Left lobe of liver (tissue), 2 donors: ENCODE measurements at regions not wholly inside any gene's neighbourhood (a gene's known extent, or its start where the extent isn't known, plus 50 kb on each side); places are given as distances from the start of the nearest gene placed in this dataset.
A peak's percentile ranks its signal among the peaks of the same experiment; 100 is the strongest.

Experiments
- ATAC-seq: fragments of 200-7000 bp; cut with Tn5 transposase; one replicate; pipeline ENCODE4 v1.9.1; 2020; ENCODE audit warnings: mild to moderate bottlenecking, moderate library complexity
- DNase-seq: peaks from one replicate; pipeline ENCODE4 v3.0.0-alpha.2; 2020; ENCODE audit warnings: low spot score
- donor health status: DM: no; HTN: no; CAD: no; lungs with moderate emphysema.
- donor health status: DM: no; HTN: yes; CAD: no.

DNA sequence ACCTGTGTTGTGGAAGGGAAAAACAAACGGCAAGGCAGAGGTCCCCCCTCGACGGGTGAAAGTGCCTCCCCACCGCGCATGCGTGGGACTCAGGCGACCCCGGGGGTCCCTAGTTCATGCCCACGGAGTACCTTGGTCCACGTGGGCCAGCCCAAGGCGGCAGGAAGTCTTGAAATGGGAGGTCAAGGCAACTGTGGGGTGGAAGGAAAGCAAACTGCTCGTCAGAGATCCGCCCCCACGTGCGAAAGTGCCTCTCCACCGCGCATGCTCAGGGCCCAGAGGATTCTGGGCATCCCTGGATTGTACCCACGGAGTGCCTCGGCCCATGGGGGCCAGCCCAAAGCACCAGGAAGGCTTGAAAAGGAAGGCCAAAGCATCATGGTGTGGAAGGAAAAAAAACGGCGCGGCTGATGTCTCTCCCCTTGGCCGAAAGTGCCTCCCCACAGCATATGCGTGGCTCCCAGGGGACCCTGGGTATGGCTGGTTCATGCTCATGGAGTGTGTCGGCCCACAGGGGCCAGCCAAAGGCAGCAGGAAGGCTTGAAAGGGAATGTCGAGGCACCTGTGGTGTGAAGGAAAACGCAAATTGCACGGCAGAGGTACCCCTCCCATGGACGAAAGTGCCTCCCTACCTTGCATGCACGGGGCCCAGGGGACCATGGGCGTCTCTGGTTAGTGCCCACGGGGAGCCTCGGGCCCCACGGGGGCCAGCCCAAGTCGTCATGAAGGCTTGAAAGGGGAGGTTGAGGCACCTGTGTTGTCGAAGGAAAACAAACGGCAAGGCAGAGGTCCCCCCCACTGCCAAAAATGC is 369.7 kb downstream of the ALG10 start:
- no peak for ATAC-seq
- peak; percentile 28 for DNase-seq

DNA sequence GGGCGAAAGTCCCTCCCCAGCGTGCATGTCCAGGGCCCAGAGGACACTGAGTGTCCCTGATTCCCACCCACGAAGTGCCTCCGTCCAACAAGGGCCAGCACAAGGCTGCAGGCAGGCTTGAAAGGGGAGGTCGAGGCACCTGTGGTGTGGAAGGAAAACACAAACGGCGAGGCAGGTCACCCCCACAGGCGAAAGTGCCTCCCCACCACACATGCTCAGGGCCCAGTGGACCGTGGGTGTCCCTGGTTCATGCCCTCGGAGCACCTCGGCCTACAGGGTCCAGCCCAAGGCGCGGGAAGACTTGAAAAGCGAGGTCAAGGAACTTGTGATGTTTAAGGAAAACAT is 370.4 kb downstream of the ALG10 start:
- DNase-seq (peak; percentile 14), ATAC-seq (no peak)

DNA sequence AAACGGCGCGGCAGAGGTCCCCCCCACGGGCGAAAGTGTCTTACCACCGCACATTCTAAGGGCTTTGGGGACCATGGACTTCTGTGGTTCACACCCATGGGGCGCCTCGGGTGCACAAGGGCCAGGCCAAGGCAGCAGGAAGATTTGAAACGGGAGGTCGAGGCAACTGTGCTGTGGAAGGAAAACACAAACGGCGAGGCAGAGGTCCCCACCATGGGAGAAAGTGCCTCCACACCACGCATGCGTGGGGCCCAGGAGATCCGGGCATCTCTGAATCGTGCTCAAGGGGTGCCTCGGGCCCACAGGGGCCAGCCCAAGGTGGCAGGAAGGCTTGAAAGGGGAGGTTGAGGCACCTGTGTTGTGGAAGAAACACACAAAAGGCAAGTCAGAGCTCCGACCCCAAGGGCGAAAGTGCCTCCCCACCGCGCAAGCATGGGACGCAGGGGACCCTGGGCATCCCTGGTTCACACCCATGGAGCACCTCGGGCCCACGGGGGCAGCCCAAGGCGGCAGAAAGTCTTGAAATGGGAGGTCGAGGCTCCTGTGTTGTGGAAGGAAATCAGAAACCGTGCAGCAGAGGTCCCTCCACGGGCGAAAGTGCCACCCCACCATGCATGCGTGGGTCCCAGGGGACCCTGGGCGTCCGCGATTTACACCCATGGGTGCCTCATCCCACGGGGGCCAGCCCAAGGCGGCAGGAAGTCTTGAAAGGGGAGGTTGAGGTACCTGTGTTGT is 371.0 kb downstream of the ALG10 start:
- DNase-seq: peak; percentile 29

DNA sequence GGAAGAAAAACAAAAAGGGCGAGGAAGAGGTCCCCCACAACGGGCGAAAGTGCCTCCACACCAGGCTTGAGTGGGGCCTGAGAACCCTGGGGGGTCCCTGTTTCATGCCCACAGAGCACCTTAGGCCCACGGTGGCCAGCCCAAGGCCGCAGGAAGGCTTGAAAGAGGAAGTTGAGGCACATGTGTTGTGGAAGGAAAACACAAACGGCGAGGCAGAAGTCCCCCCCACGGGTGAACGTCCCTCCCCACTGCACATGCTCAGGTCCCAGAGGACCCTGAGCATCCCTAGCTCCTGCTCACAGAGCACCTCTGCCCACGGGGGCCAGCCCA is 371.5 kb downstream of the ALG10 start:
- no peak for ATAC-seq
- no peak for DNase-seq

More for the DNA sequence above, 371.0 kb downstream of the ALG10 start:
- ATAC-seq: no peak

DNA sequence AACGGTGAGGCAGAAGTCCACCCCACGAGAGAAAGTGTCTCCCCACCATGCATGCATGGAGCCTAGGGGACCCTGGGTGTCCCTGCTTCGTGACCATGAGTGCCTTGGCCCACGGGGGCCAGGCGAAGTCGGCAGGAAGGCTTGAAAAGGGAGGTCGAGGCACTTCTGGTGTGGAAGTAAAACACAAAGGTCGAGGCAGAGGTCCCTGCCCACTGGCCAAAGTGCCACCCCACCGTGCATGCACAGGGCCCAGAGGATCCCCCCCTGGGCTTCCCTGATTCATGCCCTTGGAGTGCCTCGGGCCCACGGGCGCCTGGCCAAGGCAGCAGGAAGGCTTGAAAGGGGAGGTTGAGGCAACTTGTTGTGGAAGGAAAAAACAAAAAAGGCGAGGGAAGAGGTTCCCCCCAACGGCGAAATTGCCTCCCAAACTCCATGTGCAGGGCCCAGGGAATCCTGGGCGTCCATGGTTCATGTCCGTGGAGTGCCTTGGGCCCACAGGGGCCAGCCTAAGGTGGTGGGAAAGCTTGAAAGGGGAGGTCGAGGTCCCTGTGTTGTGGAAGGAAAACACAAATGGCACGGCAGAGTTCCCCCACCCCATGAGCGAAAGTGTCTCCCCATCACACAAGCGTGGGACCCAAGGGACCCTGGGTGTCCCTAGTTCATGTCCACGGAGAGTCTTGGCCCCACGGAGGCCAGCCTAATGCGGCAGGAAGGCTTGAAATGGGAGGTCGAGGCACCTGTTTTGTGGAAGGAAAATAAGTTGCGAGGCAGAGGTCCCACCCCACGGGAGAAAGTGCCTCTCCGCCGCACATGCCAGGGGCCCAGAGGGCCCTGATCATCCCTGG is 372.1 kb downstream of the ALG10 start:
- DNase-seq (peak; percentile 27), ATAC-seq (no peak)

DNA sequence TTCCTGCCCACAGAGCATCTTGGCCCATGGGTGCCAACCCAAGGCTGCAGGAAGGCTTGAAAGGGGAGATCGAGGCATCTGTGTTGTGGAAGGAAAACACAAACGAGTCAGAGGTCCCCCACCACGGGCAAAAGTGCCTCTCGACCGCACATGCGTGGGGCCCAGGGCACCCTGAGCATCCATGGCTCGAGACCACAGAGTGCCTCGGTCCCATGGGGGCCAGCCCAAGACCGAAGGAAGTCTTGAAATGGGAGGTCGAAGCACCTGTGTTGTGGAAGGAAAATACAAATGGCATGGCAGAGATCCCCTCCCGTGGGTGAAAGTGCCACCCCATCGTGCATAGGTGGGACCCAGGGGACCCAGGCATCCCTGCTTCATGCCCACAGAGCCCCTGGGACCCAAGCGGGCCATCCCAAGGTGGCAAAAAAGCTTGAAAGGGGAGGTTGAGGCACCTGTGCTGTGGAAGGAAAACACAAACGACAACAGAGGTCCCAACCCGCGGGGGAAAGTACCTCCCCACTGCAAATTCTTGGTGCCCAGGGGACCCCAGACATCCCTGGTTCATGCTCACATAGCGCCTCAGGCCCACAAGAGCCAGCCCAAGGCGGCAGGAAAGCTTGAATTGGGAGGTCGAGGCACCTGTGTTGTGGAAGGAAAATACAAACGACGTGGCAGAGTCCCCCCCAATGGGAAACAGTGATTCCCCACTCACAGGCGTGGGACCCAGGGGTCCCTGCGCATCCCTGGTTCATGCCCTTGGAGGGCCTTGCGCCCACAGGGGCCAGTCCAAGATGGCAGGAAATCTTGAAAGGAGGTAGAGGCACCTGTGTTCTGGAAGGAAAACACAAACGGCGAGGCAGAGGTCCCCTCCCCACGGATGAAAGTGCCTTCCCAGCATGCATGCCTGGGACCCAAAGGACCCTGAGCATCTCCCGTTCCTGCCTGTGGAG is 373.0 kb downstream of the ALG10 start:
- peak; percentile 36 for DNase-seq
- no peak for ATAC-seq

DNA sequence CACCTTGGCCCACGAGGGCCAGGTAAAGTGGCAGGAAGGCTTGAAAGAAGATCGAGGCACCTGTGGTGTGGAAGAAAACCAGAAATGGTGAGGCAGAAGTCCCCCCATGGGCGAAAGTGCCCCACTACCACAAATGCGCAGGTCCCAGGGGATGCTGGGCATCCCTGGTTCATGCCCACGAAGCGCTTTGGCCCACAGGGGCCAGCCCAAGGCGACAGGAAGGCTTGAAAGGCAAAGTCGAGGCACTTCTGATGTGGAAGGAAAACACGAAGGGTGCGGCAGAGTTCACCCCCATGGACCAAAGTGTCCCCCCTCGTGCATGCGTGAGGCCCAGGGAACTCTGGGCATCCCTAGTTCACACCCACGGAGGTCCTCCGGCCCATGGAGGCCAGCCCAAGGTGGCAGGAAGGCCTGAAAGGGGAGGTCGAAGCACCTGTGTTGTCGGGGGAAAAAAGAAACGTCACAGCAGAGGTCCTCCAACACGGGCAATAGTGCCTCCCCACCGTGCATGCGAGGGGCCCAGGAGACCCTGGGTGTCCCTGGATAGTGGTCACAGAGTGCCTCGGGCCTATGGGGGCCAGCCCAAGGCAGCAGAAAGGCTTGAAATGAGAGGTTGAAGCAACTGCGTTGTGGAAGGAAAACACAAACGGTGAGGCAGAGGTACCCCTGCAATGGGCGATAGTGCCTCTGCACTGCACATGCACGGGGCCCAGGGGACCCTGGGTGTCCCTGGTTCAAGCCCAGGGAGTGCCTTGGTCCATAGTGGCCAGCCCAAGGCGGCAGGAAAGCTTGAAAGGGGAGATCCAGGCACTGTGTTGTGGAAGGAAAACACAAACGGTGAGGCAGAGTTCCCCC is 373.9 kb downstream of the ALG10 start:
- ATAC-seq (no peak), DNase-seq (peak; percentile 26)

DNA sequence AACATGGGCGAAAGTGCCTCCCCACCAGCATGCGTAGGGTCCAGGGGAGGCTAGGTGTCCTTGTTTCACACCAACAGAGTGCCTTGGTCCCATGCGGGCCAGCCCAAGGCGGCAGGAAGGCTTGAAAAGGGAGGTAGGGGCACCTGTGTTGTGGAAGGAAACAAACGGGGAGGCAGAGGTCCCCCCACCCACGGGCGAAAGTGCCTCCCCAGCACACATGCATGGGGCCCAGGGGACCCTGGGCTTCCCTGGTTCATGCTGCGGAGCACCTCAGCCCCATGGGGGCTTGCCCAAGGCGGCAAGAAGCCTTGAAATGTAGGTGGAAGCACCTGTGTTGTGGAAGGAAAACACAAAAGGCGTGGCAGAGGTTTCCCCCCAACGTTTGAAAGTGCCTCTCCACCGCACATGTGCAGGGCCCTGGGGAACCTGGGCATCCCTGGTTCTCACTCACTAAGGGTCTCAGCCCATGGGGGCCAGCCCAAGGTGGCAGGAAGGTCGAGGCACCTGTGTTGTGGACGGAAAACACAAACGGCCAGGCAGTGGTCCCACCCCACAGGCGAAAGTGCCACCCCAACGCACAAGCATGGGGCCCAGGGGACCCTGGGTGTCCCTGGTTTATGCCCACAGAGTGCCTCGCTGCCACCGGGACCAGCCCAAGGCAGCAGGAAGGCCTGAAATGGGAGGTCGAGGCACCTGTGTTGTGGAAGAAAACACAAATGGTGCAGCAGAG is 374.7 kb downstream of the ALG10 start:
- no peak for ATAC-seq
- DNase-seq: peak; percentile 21

DNA sequence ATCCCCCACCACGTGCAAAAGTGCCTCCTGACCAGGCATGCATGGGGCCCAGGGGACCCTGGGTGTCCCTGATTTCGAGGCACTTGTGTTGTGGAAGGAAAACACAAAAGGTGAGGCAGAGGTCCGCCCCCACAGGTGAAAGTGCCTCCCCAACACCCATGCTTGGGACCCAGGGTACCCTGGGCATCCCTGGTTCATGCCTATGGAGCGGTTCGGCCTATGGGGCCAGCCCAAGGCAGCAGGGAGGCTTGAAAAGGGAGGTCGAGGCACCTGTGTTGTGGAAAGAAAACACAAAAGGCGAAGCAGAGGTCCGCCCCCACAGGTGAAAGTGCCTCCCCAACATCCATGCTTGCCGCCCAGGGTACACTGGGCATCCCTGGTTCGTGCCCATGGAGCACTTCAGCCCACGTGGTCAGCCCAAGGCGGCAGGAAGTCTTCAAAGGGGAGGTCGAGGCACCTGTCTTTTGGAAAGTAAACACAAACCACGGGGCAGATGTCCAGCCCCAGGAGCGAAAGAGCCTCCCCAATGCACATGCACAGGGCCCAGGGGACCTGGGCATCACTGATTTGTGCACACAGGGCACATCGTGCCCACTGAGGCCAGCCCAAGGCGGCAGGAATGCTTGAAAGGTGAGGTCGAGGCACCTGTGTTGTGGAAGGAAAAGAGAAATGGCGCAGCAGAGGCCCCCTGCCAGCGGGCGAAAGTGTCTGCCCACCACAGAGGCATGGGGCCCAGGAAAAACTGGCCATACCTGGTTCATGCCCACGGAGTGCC is 375.5 kb downstream of the ALG10 start:
- DNase-seq: peak; percentile 33
- ATAC-seq: no peak

DNA sequence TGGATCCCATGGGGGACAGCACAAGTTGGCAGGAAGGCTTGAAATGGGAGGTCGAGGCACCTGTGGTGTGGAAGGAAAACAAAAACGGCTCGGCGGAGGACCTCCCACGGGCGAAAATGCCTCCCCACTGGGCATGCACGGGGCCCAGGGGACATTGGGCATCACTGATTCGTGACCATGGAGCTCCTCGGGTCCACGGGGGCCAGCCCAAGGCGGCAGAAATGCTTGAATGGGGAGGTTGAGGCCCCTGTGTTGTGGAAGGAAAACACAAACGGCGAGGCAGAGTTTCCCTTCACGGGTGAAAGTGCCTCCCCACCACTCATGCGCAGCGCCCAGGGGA is 376.0 kb downstream of the ALG10 start:
- DNase-seq (no peak), ATAC-seq (no peak)

DNA sequence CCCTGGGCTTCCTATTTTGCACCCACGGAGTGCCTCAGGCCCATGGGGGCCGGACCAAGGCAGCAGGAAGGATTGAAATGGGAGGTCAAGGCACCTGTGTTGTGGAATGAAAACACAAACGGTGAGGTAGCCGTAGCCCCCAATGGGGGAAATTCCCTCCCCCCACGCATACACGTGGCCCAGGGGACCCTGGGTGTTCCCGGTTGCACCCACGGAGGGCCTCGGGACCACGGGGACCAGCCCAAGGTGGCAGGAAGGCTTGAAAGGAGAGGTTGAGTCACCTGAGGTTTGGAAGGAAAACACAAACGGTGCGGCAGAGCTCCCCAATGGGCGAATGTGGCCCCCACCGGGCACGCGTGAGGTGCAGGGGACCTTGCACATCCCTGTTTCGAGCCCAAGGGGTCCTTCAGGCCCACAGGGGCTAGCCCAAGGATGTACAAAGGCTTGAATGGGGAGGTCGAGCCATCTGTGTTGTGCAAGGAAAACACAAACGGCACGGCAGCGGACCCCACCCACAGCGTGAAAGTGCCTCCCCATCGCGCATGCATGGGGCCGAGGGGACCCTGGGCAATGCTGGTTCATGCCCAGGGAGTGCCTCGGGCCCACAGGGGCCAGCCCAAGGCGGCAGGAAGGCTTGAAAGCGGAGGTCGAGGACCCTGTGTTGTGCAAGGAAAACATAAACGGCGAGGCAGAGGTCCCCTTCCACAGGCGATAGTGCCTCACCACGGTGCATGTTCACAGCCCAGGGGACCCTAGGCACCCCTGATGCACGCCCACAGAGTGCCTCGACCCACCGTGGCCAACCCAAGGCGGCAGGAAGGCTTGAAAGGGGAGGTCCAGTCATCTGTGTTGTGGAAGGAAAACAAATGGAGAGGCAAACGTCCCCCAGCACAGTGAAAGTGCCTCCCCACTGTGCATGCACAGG is 376.7 kb downstream of the ALG10 start:
- peak; percentile 26 for DNase-seq
- no peak for ATAC-seq

DNA sequence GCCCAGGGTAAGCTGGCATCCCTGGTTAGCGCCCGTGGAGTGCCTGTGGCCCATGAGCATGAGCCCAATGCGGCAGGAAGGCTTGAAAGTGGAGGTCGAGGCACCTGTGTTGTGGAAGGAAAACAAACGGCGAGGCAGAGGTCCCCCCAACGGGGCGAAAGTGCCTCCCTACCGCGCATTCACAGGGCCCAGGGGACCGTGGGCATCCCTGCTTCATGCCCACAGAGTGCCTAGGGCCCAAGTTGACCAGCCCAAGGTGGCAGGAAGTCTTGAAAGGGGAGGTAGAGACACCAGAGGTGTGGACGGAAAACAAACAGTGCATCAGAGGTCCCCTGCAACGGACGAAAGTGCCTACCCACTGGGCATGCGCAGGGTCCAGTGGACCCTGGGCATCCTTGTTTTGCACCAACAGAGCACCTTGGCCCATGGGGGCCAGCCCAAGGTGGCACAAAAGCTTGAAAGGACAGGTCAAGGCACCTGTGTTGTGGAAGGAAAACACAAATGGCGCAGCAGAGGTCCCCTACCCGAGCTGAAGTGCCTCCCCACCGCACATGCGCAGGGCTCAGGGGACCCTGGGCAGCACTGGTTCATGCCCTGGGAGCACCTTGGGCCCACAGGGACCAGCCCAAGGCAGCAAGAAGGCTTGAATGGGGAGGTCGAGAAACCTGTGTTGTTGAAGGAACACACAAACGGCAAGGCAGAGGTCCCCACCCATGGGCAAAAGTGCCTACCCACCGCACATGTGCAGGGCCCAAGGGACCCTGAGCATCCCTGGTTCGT is 377.5 kb downstream of the ALG10 start:
- ATAC-seq (no peak), DNase-seq (peak; percentile 32)

DNA sequence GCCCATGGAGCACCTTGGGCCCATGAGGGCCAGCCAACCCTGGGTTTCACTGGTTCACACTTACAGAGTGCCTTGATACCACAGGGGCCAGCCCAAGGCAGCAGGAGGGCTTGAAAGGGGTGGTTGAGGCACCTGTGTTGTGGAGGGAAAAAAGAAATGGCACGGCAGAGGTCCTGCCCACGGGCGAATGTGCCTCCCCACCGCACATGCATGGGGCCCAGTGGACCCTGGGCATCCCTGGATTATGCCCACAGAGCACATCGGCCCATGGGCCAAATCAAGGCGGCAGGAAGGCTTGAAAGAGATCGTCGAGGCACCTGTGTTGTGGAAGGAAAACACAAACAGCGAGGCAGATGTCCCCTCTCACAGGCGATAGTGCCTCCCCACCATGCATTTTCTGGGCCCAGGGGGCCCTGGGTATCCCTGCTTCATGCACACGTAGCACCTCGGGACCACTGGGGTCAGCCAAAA is 378.1 kb downstream of the ALG10 start:
- DNase-seq (peak; percentile 33), ATAC-seq (no peak)

DNA sequence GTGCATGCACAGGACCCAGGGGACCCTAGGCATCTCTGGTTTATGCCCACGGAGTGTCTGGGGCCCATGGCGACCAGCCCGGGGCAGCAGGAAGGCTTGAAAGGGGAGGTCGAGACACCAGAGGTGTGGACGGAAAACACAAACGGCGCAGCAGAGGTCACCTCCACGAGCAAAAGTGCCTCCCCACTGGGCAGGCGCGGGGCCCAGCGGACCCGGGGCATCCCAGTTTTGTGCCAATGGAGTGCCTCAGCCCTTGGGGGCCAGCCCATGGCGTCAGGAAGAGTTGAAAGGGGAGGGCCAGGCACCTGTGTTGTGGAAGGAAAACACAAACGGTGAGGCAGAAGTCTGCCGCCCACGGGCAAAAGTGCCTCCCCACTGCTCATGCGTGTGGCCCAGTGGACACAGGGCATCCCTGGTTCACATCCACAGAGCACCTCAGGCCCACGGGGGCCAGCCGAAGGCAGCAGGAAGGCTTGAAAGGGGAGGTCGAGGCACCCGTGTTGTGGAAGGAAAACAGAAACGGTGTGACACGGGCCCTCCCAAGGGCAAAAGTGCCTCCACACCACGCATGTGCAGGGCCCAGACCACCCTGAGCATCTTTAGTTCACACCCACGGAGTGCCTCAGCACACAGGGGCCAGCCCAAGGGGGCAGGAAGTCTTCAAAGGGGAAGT is 378.8 kb downstream of the ALG10 start:
- ATAC-seq (no peak), DNase-seq (peak; percentile 33)

DNA sequence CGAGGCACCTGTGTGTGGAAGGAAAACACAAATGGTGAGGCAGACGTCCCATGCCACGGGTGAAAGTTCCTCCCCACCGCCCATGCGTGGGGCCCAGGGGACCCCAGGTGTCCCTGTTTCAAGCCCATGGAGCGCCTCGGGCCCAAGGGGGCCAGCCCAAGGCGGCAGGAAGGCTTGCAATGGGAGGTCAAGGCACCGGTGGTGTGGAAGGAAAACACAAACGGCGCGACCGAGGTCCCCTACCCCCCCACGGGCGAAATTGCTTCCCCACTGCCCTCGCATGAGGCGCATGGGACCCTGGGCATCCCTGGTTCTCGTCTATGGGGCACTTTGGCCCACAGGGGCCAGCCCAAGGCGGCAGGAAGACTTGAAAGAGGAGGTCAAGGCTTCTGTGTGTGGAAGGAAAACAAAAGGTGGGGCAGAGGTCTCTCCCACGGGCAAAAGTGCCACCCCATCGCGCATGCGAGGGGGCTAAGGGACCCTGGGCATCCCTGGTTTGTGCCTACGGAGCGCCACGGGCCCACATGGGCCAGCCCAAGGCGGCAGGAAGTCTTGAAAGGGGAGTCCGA is 379.4 kb downstream of the ALG10 start:
- DNase-seq (peak; percentile 38), ATAC-seq (no peak)
